HG02970 (cell line): ENCODE measurements at regions not wholly inside any gene's neighbourhood (a gene's known extent, or its start where the extent isn't known, plus 50 kb on each side); places are given as distances from the start of the nearest gene placed in this dataset.

Experiments used
- ATAC-seq: cut with Tn5 transposase; IDR thresholded peaks from one replicate; pipeline ENCODE4 v1.9.1; 2021; ENCODE audit warnings: mild to moderate bottlenecking, moderate library complexity, moderate number of reproducible peaks; ENCODE audit not compliant: unreplicated experiment, low FRiP score

- no peak for ATAC-seq
Measured at GRCh38 chr11:90845799-90846198, 623.0 kb upstream of the CHORDC1 start.

- ATAC-seq = no peak
Measured at GRCh38 chr11:90845126-90845525, 622.3 kb upstream of the CHORDC1 start.

- no peak for ATAC-seq
Measured at GRCh38 chr11:90844041-90844440, 621.2 kb upstream of the CHORDC1 start.

- ATAC-seq = no peak
Measured at GRCh38 chr11:90842681-90843080, 619.8 kb upstream of the CHORDC1 start.

GRCh38 chr11:90840071-90840470 is 617.2 kb upstream of the CHORDC1 start:
- ATAC-seq = no peak

GRCh38 chr11:90836031-90836430 is 613.2 kb upstream of the CHORDC1 start:
- no peak for ATAC-seq

- ATAC-seq = no peak
Measured at GRCh38 chr11:90823446-90823845, 600.6 kb upstream of the CHORDC1 start.

GRCh38 chr11:90822996-90823395 is 600.1 kb upstream of the CHORDC1 start:
- no peak for ATAC-seq

GRCh38 chr11:90818196-90818745 is 595.4 kb upstream of the CHORDC1 start:
- no peak for ATAC-seq

- ATAC-seq = no peak
Measured at GRCh38 chr11:90809581-90809980, 586.7 kb upstream of the CHORDC1 start.

GRCh38 chr11:90805172-90805571 is 582.3 kb upstream of the CHORDC1 start:
- no peak for ATAC-seq

GRCh38 chr11:90803831-90804230 is 581.0 kb upstream of the CHORDC1 start:
- no peak for ATAC-seq

- ATAC-seq = no peak
Measured at GRCh38 chr11:90803366-90803765, 580.5 kb upstream of the CHORDC1 start.

GRCh38 chr11:90798769-90799168 is 575.9 kb upstream of the CHORDC1 start:
- ATAC-seq = no peak

- ATAC-seq = no peak
Measured at GRCh38 chr11:90795746-90796145, 572.9 kb upstream of the CHORDC1 start.

GRCh38 chr11:90788961-90789360 is 566.1 kb upstream of the CHORDC1 start:
- ATAC-seq = no peak

- ATAC-seq = no peak
Measured at GRCh38 chr11:90784241-90784814, 561.5 kb upstream of the CHORDC1 start.

- ATAC-seq = no peak
Measured at GRCh38 chr11:90783111-90783510, 560.3 kb upstream of the CHORDC1 start.

GRCh38 chr11:90779098-90779497 is 556.2 kb upstream of the CHORDC1 start:
- no peak for ATAC-seq

- ATAC-seq = no peak
Measured at GRCh38 chr11:90775567-90776165, 552.8 kb upstream of the CHORDC1 start.

GRCh38 chr11:90774727-90775566 is 552.1 kb upstream of the CHORDC1 start:
- no peak for ATAC-seq
